HG03439 (cell line): ENCODE measurements at regions not wholly inside any gene's neighbourhood (a gene's known extent, or its start where the extent isn't known, plus 50 kb on each side); places are given as distances from the start of the nearest gene placed in this dataset.
"Not testable (repeated sequence)": the region's sequence is repeated elsewhere in the genome, so short reads cannot be mapped to it uniquely, and the experiment has no call there.

Experiments used
- ATAC-seq: cut with Tn5 transposase; IDR thresholded peaks from one replicate; pipeline ENCODE4 v1.9.1; 2021; ENCODE audit warnings: mild to moderate bottlenecking, moderate library complexity; ENCODE audit not compliant: unreplicated experiment

- not testable (repeated sequence) for ATAC-seq
These were observed 160.0 kb downstream of the FOXL1 start for GRCh38 chr16:86738322-86738721.

- ATAC-seq: no peak
These were observed 160.8 kb downstream of the FOXL1 start for GRCh38 chr16:86739178-86739577.

GRCh38 chr16:86739808-86740207, 161.5 kb downstream of the FOXL1 start:
- no peak for ATAC-seq

DNA sequence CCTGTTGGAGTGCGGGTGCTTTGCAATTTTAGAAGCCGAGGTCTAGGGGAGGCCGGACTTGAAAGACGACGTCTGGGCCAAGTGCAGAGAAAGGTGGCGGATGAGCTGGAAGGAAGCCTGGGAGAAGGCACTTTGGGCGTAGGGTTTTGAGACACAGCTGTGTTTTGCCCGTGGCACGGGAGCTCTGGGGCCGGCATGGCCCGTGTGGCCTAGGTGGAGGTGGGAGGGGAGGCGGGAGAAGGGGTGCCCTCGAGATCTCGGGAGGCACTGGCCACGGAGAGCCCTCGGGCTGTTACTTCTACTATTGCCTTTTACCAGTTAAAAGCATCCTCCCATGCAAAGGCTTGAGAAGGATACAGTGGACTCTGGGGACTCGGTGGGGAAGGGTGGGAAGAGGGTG, 161.9 kb downstream of the FOXL1 start:
- ATAC-seq: no peak

DNA sequence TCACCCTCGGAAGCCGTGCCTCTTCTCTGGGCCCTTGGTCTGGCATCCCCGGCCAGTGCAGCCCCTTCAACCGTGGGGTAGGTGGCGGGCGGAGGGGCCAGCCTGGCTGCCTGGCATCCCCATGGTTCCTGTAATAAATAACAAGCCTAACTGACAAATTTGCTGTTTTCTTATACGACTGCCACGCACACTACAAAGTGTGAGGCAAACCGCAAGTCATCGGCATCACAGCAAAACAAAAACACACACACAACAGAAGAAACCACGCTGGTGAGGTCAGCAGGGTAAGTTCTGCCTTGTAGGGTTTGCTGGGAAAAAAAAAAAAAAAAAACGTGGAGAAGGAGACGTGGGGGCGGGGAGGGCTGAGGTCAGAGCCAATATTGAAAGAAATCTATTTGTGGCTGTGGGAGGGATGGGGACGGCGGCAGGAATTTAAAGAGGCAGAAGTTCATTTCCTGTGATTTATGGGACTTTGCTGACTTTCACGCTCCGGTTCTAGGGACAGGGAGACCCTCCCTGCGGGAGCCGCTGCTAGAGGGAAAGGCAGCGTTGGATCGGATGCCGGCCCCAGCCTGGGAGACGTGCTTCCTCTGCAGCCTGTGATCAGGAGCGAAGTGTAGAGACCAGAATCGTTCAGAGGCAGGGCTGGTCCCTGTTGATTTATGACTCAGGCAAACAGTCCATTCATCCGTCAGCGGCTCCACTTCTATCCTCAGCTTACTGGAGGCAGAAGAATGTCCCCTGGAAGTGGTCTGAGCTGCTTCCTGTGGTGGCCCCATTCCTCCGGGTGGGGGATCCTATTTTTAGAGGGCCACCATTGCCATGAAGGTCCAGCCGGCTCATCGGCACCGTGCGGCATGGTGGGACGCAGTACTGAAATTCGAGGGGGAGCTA, 162.8 kb downstream of the FOXL1 start:
- no peak for ATAC-seq

DNA sequence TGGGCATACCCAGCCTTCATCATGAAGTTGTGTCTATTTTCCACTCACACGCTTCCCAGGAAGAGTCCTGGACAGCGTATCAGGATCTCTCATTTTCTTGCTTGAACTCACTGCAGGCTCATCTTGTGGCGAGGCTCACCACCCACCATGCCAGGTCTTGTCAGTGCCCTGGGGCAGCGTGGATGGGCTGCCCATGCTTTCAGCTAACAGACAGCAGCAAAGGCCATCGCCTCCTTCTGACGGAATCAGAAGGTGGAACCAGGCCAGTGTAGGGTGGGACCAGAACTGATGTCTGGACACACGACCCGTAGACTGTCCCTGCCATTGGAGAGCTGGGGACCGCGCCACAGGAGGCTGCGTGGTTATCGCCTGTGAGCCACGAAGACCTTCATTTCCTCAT, 169.4 kb downstream of the FOXL1 start:
- ATAC-seq: no peak

DNA sequence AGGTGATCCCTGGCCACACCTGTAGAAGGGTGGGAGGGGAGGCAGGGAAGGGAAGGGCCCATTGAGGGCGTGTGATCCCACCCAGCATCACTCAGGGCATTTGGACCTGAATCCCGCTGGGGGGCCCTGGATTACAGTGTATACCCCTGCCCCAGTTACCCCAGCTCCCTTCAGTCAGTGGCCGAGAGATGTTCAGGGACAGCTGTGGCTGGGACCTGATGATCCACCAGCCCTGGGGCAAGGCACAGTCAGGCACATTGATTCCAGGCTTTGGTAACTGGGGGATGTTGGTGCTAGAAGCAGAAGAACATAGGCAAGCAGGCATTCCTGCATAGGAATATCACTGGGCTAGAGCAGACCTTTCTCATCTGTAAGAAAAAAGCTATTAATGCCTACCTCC, 170.3 kb downstream of the FOXL1 start:
- ATAC-seq: no peak

DNA sequence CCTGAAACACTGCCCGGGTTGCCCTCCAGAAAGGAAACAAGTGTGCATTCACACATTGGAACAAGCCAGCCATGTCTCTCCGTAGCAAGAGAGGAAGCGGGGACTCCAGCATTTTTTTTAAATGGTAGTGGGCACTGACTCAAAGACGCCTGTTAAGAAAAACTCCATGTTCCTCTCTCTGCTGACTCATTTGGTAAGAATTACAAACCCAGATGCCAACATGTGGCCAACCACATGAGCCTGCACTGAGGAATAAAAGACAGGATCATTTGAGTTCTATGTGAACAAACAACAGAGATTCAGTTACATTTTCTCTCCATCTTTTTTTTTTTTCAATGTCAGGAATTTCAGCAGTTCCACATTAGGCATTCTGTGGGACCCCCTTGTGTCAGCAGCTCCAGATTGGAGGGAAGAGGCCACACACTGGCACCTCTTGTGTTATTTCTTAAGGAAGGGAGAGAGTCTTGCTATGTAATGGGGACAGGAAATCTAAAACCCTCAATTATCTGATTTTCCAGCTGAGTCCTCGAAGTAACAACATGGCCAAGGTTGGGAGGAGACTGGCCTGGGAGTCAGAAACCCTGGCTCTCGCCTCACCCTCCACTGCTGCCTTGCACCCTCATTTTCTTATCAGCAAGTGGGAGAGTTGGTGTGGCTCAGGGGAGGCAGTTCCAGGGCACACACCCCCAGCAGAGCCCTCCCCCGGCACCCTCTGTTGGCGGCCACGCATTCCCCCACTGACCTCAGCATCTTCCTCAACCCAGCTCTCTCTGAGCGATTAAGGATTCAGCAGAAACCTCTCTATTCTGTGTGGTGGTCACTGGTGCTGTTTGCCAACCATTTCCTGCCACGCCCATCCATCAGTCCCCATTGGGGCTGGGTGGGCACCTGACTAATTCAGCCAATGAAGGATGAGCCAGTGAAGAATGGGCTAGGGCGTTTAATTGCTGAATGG, 173.0 kb downstream of the FOXL1 start:
- no peak for ATAC-seq

DNA sequence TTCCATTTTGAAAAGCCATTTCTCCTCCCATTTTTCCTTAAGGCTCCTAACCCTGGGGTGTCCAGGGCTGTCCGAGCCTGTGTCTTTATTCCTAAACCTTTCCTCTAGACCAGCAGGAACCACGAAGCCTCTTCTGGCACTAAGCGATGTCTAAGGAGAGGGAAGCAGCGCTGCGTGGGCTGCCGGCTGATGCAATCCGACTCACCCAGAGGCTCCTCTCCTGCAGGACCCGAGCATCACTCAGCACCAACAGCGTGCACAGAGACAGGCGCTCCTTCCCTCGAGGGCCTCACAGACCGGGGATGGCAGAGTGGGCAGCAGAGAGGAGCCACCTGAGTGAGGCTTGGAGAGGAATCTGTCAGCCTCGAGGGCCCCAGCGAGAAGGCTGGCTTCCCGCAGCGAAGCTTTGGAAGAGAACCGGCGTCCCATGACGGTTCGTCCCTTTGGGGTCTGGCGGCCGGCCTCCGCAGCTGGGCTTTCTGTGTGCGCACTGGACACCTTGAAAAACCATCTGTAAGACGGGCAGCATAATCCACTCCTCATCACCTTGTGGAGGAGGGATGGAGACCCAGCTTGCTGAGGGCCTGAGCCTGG, 174.3 kb downstream of the FOXL1 start:
- no peak for ATAC-seq

- ATAC-seq: no peak
These were observed 175.1 kb downstream of the FOXL1 start for GRCh38 chr16:86753399-86753798.

DNA sequence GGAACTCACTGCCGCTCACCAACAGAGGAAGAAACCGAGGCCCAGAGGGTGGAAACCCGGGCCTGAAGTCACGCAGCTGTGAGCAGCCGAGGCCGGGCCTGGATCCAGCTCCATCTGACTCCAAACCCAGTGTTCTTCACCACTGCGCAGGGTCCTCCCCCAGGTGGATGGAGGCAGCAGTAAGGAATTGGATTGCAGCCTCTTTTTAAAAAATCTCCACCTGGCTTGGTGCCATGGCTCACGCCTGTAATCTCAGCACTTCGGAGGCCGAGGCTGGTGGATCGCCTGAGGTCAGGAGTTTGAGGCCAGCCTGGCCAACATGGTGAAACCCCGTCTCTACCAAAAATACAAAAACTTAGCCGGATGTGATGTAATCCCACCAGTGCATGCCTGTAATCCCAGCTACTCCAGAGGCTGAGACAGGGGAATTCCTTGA, 177.2 kb downstream of the FOXL1 start:
- no peak for ATAC-seq

DNA sequence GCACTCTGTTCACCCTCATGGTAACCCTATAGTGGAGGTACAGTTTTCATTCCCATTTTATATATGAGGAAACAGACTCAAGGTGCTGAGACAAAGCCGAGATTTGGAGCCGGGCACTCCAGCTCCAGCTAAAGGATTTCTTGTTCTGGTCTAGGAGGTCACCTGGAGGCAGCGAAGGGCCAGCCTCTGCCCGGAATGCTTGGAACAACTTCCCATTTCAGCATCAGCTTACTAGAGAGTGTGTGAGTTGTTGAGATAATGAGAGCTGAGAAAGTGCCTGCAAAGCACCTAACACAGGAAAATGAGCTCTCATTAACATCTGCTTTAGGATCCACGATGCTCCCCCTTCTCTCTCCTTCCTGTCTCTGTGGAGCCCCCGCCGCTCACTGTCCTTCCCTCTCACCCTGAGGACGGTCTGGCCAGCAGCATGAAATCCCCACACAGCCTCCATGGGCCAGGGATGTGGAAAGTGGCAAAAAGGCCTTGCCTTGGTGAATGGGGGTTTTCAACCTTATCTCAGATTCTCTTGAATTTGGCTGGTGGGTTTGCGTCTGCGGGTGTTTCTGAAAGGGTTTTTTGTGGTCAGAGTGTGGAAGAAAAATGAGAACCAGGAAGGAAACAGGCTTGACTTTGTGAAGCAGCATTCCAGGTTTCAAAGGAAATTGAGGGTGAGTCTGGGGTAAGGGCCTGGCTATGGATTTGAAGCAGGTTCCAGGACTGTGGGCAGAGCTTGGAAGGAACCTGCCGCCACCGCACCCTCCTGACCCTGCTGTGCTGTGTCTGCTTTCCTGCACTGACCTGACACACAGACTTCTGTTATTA, 178.7 kb downstream of the FOXL1 start:
- ATAC-seq: no peak

DNA sequence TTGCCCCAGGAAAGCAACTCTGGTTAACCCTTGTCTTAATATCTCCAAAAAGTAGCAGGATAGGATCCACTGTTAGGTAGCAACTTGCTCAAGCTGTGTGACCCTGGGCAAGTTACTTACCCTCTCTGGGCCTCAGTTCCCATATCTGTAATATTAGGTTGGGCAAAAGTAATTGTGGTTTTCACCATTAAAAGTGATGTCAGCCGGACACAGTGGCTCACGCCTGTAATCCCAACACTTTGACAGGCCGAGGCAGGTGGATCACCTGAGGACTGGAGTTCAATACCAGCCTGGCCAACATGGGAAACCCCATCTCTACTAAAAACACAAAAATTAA, 179.3 kb downstream of the FOXL1 start:
- no peak for ATAC-seq

DNA sequence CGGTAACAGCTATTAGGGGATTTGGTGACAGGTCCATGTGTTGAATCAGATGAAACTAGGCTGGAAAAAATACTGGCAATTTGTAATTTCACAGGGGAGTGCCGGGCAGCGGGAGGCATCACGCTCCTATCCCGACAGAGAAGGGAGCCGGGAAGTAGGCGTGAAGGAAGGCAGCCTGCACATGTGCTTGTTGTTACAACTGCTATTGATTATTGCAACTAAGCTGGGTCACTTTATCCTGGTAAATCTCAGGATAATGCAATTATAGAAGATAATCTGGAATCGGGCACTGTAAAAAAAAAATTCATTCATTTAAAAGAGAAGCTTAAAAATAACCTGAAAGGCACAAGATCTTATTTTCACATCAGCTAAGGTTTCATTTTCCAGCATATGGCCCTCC, 180.6 kb downstream of the FOXL1 start:
- no peak for ATAC-seq

DNA sequence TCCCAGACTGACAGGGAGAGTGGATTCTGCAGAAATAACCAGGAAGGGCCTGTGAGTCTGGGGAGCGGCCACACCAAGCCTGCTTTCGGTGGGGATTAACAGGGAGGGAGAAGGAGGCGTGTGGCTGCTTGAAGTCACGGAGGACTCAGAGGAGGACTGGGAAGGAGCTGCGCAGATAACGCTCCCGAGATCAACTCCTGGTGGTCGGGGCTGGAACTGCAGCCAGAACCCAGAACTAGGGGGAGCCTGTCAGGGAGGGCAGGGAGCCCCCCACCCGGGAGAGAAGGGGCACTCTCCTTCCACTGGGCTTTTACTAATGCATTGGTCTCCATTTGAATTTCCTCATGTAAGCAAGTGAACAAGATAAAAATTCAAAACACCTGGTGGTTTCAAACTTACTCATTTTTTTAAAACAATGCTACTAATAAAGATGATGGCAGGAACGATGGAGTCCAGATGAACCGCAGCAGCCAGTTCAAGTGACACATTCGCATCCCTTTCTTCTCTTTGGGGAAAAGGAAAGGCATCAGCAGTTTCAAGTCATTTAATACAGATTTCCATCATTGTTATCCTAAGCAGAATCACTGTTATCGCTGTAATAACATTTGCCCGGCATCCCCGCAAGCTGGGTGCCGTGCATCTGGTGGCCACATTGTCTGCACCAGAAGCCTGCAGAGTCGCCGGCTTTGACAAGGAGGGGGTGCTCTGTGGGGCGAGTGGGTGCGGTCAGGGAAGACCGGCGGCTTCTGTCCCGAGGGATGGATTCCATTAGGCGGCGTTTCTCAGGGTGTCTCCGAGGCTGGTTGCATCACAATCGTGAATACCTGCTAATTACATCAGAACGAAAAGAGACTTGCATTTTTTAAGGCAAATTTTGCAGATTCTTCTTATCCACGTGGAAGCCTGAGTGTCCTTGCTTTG, 183.0 kb downstream of the FOXL1 start:
- ATAC-seq: no peak

- no peak for ATAC-seq
These were observed 183.7 kb downstream of the FOXL1 start for GRCh38 chr16:86762095-86762494.

- ATAC-seq: no peak
These were observed 185.5 kb downstream of the FOXL1 start for GRCh38 chr16:86763819-86764218.

GRCh38 chr16:86764551-86764950, 186.2 kb downstream of the FOXL1 start:
- no peak for ATAC-seq

GRCh38 chr16:86765389-86766026, 187.2 kb downstream of the FOXL1 start:
- ATAC-seq: no peak
